ENCODE measurements at regions not wholly inside any gene's neighbourhood (a gene's known extent, or its start where the extent isn't known, plus 50 kb on each side); places are given as distances from the start of the nearest gene placed in this dataset.

DNA sequence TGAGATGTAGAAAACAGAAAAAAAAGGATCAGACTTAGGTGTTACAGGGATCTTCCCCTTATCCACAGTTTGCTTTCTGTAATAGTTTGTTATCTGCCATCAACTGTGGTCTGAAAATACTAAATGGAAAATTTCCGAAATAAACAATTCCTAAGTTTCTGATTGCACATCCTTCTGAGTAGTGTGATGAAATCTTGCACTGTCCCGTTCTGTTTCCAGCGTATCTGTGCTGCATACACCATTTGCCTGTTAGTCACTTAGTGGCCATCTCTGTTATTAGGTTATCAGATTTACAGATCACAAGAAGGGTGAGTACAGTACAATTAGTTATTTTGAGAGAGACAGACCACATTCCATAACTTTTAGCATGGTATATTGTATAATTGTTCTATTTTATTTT lies 185.6 kb upstream of the CPHXL start:
- no peak for DNase-seq
- in situ Hi-C loops (cut with MboI; ENCODE audit: low pct_unique_long_range_greater_than_20kb, low sequenced_read_pairs): no loop called here

GRCh38 chr16:75913958-75914357 lies 187.7 kb upstream of the CPHXL start:
- in situ Hi-C loops (cut with MboI; ENCODE audit: low pct_unique_long_range_greater_than_20kb, low sequenced_read_pairs): no loop called here
- DNase-seq: no peak

DNA sequence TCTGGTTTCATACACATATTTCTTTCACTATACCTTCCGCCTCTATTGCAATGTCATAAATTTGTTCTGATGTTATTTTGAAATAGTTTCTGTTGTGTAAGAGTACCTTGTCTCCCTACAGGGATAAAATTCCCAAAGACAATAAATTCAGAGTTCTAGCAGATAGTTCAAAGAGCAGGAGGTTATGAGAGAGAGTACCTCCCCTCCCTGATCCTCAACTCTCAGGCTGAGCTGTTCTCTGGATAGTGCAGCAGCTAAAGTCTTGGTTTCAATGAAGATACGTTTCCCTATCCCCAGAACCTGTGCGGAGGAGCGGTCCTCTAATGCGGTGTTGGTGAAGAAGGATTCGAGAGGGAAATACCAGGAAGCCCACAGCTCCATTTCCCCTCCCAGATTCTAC lies 190.2 kb upstream of the CPHXL start:
- in situ Hi-C loops (cut with MboI; ENCODE audit: low pct_unique_long_range_greater_than_20kb, low sequenced_read_pairs): no loop called here
- no peak for DNase-seq

GRCh38 chr16:75918109-75918508 lies 191.8 kb upstream of the CPHXL start:
- in situ Hi-C loops (cut with MboI; ENCODE audit: low pct_unique_long_range_greater_than_20kb, low sequenced_read_pairs): no loop called here
- no peak for DNase-seq

DNA sequence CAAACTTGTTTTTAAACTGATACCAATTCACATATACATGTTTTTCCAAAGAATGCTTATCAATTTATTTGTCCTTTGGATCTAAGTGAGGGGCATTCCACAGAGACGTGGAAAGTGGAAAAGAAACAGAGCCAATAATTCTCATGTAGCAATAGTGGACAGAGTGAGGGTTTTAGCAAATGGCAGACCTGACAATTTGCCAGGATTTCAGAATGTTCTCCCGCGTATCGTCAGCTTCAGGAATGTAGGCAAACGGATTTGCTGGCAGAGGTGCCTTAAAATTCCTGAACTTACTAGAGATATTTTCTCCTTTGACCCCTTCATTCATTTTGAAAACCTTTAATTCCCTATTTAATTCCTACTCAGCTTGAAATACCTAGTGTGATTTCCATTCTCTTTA lies 193.4 kb upstream of the CPHXL start:
- DNase-seq: no peak
- in situ Hi-C loops (cut with MboI; ENCODE audit: low pct_unique_long_range_greater_than_20kb, low sequenced_read_pairs): no loop called here

DNA sequence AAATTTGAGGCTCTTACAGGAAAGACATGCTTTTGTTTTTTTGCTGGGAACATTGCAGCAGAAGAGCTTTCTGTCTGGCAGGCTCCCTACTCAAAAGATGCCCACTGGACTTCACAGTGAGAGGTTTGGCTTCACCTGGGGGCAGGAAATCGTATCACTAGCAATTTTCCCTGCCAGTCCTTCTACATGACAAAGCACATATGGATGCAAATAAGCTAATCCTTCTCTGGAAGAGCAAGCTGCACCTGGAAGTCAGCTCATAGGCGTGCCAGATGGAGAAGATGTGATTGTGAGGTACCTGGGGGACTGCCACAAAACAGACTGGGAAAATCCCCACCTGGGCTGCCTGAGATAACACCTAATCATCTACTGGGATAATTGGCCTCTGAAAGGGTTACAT lies 195.0 kb upstream of the CPHXL start:
- in situ Hi-C loops (cut with MboI; ENCODE audit: low pct_unique_long_range_greater_than_20kb, low sequenced_read_pairs): no loop called here
- DNase-seq: no peak

GRCh38 chr16:75922250-75922649 lies 196.0 kb upstream of the CPHXL start:
- in situ Hi-C loops (cut with MboI; ENCODE audit: low pct_unique_long_range_greater_than_20kb, low sequenced_read_pairs): no loop called here
- DNase-seq: no peak

DNA sequence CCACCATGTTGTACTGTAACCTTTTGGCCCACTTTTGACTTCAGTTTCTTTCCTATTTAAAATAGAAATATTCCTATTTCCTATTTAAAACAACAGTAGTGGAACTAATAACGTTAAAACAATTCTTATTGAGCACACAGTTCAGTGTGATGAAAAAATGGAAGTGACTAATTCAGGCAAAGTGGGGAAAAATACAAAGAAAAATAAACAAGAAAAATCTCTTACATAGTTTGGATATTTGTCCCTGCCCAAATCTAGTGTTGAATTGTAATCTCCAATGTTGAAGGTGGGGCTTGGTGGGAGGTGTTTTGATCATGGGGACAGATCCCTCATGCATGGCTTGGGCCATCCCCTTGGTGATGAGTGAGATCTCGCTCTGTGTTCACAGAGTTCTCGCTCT lies 198.1 kb upstream of the CPHXL start:
- in situ Hi-C loops (cut with MboI; ENCODE audit: low pct_unique_long_range_greater_than_20kb, low sequenced_read_pairs): no loop called here
- DNase-seq: no peak

- DNase-seq: no peak
- in situ Hi-C loops (cut with MboI; ENCODE audit: low pct_unique_long_range_greater_than_20kb, low sequenced_read_pairs): no loop called here
These were observed 201.5 kb upstream of the CPHXL start for GRCh38 chr16:75927810-75928209.

- DNase-seq: no peak
- in situ Hi-C loops (cut with MboI; ENCODE audit: low pct_unique_long_range_greater_than_20kb, low sequenced_read_pairs): no loop called here
These were observed 202.0 kb upstream of the CPHXL start for GRCh38 chr16:75928295-75928694.

- no peak for DNase-seq
These were observed 202.8 kb upstream of the CPHXL start for GRCh38 chr16:75929046-75929445.

GRCh38 chr16:75931043-75931442 lies 204.8 kb upstream of the CPHXL start:
- DNase-seq: no peak
- in situ Hi-C loops (cut with MboI; ENCODE audit: low pct_unique_long_range_greater_than_20kb, low sequenced_read_pairs): no loop called here

More at GRCh38 chr16:75929046-75929445, 202.8 kb upstream of the CPHXL start:
- in situ Hi-C loops (cut with MboI; ENCODE audit: low pct_unique_long_range_greater_than_20kb, low sequenced_read_pairs): no loop called here

- DNase-seq: no peak
- in situ Hi-C loops (cut with MboI; ENCODE audit: low pct_unique_long_range_greater_than_20kb, low sequenced_read_pairs): no loop called here
These were observed 205.7 kb upstream of the CPHXL start for GRCh38 chr16:75931970-75932369.

- no peak for DNase-seq
- in situ Hi-C loops (cut with MboI; ENCODE audit: low pct_unique_long_range_greater_than_20kb, low sequenced_read_pairs): no loop called here
These were observed 212.5 kb upstream of the CPHXL start for GRCh38 chr16:75938818-75939217.

- in situ Hi-C loops (cut with MboI; ENCODE audit: low pct_unique_long_range_greater_than_20kb, low sequenced_read_pairs): no loop called here
- no peak for DNase-seq
These were observed 216.1 kb upstream of the CPHXL start for GRCh38 chr16:75942351-75942750.

DNA sequence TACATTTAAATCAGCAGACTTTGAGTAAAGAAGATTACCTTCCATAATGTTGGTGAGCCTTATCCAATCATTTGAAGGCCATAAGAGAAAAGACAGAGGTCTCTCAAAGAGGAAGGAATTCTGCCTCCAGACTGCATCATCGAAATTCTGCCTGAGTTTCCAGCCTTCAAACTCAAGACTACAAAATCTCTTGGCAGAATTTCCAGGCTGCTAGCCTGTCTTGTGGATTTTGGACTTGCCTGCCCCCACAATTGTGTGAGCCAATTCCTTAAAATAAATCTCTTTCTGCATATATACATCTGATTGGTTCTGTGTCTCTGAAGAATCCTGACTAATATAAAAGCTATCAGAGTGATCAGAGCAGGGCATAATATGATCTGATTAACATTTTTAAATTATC lies 216.6 kb upstream of the CPHXL start:
- in situ Hi-C loops (cut with MboI; ENCODE audit: low pct_unique_long_range_greater_than_20kb, low sequenced_read_pairs): no loop called here
- DNase-seq: no peak

DNA sequence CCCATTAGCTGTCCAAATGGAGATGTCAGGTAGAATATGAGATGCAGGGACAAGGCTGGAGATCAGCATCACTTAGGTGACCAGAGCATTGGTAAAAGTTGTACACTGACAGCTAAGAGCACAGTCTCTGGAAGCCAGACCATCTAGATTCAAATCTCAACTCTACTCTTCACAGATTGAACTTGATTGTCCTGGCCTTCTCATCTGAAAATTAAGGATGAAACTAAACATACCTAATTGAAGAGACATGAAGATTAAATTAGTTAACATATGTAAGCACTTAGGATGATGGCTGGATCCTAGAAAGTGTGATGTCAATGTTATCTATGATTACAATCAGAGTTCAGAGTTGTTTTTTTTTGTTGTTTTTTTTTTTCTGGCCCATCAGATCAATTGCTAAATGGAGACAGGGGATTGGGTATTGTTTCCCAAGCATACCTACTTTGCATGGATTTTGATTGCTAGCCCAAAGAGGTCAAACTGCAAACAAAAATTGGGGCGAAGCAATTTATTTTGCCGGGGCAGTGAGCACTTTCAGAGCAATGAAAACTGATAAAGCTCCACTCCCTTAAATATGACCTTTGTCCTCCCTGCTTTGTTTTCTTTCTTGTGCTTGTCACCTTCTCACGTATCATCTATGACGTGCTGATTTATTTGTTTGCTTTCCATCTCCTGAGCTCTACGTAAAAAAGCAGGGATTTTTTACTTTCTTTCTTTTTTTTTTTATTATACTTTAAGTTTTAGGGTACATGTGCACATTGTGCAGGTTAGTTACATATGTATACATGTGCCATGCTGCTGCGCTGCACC lies 217.6 kb upstream of the CPHXL start:
- DNase-seq: no peak
- in situ Hi-C loops (cut with MboI; ENCODE audit: low pct_unique_long_range_greater_than_20kb, low sequenced_read_pairs): no loop called here

DNA sequence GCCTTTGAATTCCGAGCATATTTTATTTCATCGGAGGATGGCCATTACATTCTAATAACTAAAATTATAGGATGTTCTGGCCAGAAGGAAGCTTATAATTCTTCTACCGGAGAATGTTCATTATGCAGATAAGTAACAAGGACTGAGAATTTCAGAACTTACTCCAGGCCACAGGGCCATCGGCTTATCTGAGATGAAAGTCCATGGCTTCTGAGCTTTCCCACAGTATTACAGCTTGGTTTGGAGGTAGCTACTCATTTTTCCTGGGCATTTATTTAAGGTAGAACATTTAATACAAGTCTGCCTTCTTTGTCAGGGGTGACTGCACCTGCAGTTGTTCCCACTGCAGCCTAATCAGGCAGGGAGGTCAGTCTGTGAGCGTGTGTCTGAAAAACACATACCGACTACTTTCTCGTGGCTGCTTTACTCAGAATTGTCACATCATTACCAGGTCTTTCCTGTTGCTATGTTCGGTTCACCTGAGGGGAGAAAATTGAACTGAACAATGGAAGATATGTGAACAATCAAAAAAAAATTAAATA lies 219.7 kb upstream of the CPHXL start:
- DNase-seq: no peak
- in situ Hi-C loops (cut with MboI; ENCODE audit: low pct_unique_long_range_greater_than_20kb, low sequenced_read_pairs): no loop called here

GRCh38 chr16:75947626-75948239 lies 221.4 kb upstream of the CPHXL start:
- DNase-seq: no peak
- in situ Hi-C loops (cut with MboI; ENCODE audit: low pct_unique_long_range_greater_than_20kb, low sequenced_read_pairs): no loop called here

DNA sequence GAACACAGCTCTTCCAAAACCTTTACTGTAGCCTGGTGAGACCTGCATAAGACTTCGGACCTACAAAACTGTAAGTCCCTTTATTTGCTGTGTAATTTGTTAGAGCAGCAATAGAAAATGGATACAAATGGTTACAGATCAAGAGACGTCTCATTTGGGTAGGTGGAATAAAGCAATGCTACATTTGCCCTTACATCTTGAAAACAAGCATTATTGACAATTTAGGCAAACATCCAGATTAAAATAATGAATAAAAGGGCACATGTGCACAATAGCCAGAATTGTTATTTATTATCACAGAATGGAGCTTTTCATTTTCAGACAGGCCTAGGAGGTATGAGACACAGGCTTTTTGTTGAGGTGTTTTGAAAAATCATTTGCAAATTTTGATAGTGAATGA lies 222.2 kb upstream of the CPHXL start:
- in situ Hi-C loops (cut with MboI; ENCODE audit: low pct_unique_long_range_greater_than_20kb, low sequenced_read_pairs): no loop called here
- DNase-seq: no peak

DNA sequence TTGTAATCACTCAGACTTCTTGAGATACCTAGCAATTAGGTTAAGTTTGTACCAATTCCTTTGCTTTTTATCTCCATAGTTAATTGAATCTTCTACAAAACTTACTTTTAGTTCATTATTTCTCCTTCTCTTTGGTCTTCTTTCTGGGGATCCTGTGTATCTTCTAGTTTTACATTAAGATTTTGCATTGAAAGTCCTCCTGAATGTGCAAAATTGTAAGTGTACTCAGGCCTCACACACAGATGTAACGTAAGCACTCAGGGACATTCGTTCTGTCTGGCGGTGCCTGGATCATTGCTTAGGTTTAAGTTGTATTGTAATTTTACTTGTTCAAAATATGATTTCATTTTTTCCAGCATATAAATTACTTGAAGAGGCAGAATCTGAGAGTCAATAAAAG lies 222.6 kb upstream of the CPHXL start:
- in situ Hi-C loops (cut with MboI; ENCODE audit: low pct_unique_long_range_greater_than_20kb, low sequenced_read_pairs): no loop called here

More for the DNA sequence above, 222.6 kb upstream of the CPHXL start:
- DNase-seq: no peak

Measured in KBM-7 (cell line).